ENCODE measurements at regions not wholly inside any gene's neighbourhood (a gene's known extent, or its start where the extent isn't known, plus 50 kb on each side); places are given as distances from the start of the nearest gene placed in this dataset.

GRCh38 chr11:70836071-70836470 is 416.3 kb downstream of the SHANK2 start:
- DNase-seq, result no peak

GRCh38 chr11:70838198-70838597 is 414.2 kb downstream of the SHANK2 start:
- no peak for DNase-seq

GRCh38 chr11:70839851-70840250 is 412.5 kb downstream of the SHANK2 start:
- no peak for DNase-seq

- no peak for DNase-seq
Observed at GRCh38 chr11:70841264-70841663, 411.1 kb downstream of the SHANK2 start.

- DNase-seq, result no peak
Observed at GRCh38 chr11:70842256-70842655, 410.1 kb downstream of the SHANK2 start.

GRCh38 chr11:70842701-70843100 is 409.7 kb downstream of the SHANK2 start:
- DNase-seq, result no peak

GRCh38 chr11:70843906-70844305 is 408.5 kb downstream of the SHANK2 start:
- DNase-seq, result no peak

- DNase-seq, result no peak
Observed at GRCh38 chr11:70844387-70844786, 408.0 kb downstream of the SHANK2 start.

- no peak for DNase-seq
Observed at GRCh38 chr11:70845591-70846041, 406.8 kb downstream of the SHANK2 start.

GRCh38 chr11:70846781-70847655 is 405.4 kb downstream of the SHANK2 start:
- no peak for DNase-seq

- DNase-seq, result no peak
Observed at GRCh38 chr11:70848243-70848750, 404.1 kb downstream of the SHANK2 start.

- no peak for DNase-seq
Observed at GRCh38 chr11:70849031-70849430, 403.3 kb downstream of the SHANK2 start.

- no peak for DNase-seq
Observed at GRCh38 chr11:70851308-70851707, 401.1 kb downstream of the SHANK2 start.

GRCh38 chr11:70851907-70852306 is 400.5 kb downstream of the SHANK2 start:
- no peak for DNase-seq

- DNase-seq, result no peak
Observed at GRCh38 chr11:70853068-70853769, 399.2 kb downstream of the SHANK2 start.

- no peak for DNase-seq
Observed at GRCh38 chr11:70853770-70854108, 398.6 kb downstream of the SHANK2 start.

GRCh38 chr11:70854201-70854600 is 398.2 kb downstream of the SHANK2 start:
- no peak for DNase-seq

GRCh38 chr11:70854901-70855556 is 397.3 kb downstream of the SHANK2 start:
- no peak for DNase-seq

GRCh38 chr11:70857894-70858293 is 394.5 kb downstream of the SHANK2 start:
- no peak for DNase-seq

- DNase-seq, result no peak
Observed at GRCh38 chr11:70859180-70859579, 393.2 kb downstream of the SHANK2 start.

GRCh38 chr11:70860888-70861287 is 391.5 kb downstream of the SHANK2 start:
- no peak for DNase-seq

- no peak for DNase-seq
Observed at GRCh38 chr11:70861559-70861958, 390.8 kb downstream of the SHANK2 start.

GRCh38 chr11:70862093-70862492 is 390.3 kb downstream of the SHANK2 start:
- no peak for DNase-seq

- DNase-seq, result no peak
Observed at GRCh38 chr11:70863186-70863585, 389.2 kb downstream of the SHANK2 start.

Data from T1000 (cell line).